ENCODE measurements at regions not wholly inside any gene's neighbourhood (a gene's known extent, or its start where the extent isn't known, plus 50 kb on each side); places are given as distances from the start of the nearest gene placed in this dataset.

GRCh38 chr1:10940451-10940804, 72.0 kb upstream of the TARDBP start:
- no peak for TF ChIP-seq CTCF (IDR thresholded peaks at IDR 0.05)
- no peak for TF ChIP-seq POLR2A (IDR thresholded peaks at IDR 0.05)
- TF ChIP-seq POLR2AphosphoS5 (IDR thresholded peaks at IDR 0.05), result no peak
